Hepatocyte (in vitro differentiated cells): ENCODE measurements at regions not wholly inside any gene's neighbourhood (a gene's known extent, or its start where the extent isn't known, plus 50 kb on each side); places are given as distances from the start of the nearest gene placed in this dataset.

Experiments
- DNase-seq: peaks from one replicate; pipeline ENCODE4 v3.0.0-alpha.2; 2016; ENCODE audit warnings: low spot score
- H2AFZ ChIP-seq: fragments of 200-600 bp; sonication (generic); 2 replicates; pipeline ENCODE4 v1.6.0; 2016; ENCODE audit warnings: antibody characterized with exemption, mild to moderate bottlenecking
- H3K27ac ChIP-seq: fragments of 200-600 bp; sonication (generic); 2 replicates; pipeline ENCODE4 v1.5.1; 2016; ENCODE audit warnings: mild to moderate bottlenecking
- H3K27me3 ChIP-seq: fragments of 200-600 bp; sonication (generic); 2 replicates; pipeline ENCODE4 v1.6.1; 2016
- H3K36me3 ChIP-seq: fragments of 200-600 bp; sonication (generic); replicated peaks from 2 replicates; pipeline ENCODE4 v1.5.1; 2016; ENCODE audit warnings: low read depth; ENCODE audit not compliant: insufficient read depth
- H3K4me1 ChIP-seq: fragments of 200-600 bp; sonication (generic); 2 replicates; pipeline ENCODE4 v1.5.1; 2016; ENCODE audit warnings: mild to moderate bottlenecking, moderate library complexity; ENCODE audit not compliant: insufficient read depth
- H3K4me2 ChIP-seq: fragments of 200-600 bp; sonication (generic); 2 replicates; pipeline ENCODE4 v1.6.0; 2016
- H3K4me3 ChIP-seq: fragments of 200-600 bp; sonication (generic); 2 replicates; pipeline ENCODE4 v1.5.1; 2016; ENCODE audit warnings: mild to moderate bottlenecking
- H3K79me2 ChIP-seq: fragments of 200-600 bp; sonication (generic); 2 replicates; pipeline ENCODE4 v1.6.0; 2017; ENCODE audit warnings: mild to moderate bottlenecking
- H3K9me2 ChIP-seq: fragments of 200-600 bp; sonication (generic); replicated peaks from 2 replicates; pipeline ENCODE4 v1.6.0; 2017; ENCODE audit warnings: mild to moderate bottlenecking; ENCODE audit not compliant: insufficient read depth
- H3K9me3 ChIP-seq: fragments of 200-600 bp; sonication (generic); 2 replicates; pipeline ENCODE4 v1.5.1; 2016; ENCODE audit warnings: low read depth, mild to moderate bottlenecking
- H4K20me1 ChIP-seq: fragments of 200-600 bp; sonication (generic); 2 replicates; pipeline ENCODE4 v1.6.0; 2016; ENCODE audit warnings: mild to moderate bottlenecking; ENCODE audit not compliant: insufficient read depth, poor library complexity, severe bottlenecking
- EZH2 ChIP-seq: fragments of 200-600 bp; sonication (generic); IDR thresholded peaks from 2 replicates; pipeline ENCODE4 v1.6.1; 2016; ENCODE audit warnings: antibody characterized with exemption, mild to moderate bottlenecking, borderline replicate concordance
- EZH2phosphoT487 ChIP-seq: fragments of 200-600 bp; sonication (generic); IDR thresholded peaks from one replicate; pipeline ENCODE4 v1.6.1; 2018; ENCODE audit warnings: antibody characterized with exemption, mild to moderate bottlenecking, low read depth, moderate library complexity; ENCODE audit not compliant: unreplicated experiment, severe bottlenecking
- WGBS: methylation state at CpG from one replicate; pipeline ENCODE4 v1.1.6; 2016; ENCODE audit warnings: low lambda C conversion rate; ENCODE audit errors: missing lambda C conversion rate; 5-methylcytosine and 5-hydroxymethylcytosine counted together
- TF ChIP-seq, protein P1 (sequence below): fragments of 200-600 bp; sonication (generic); IDR thresholded peaks from 2 replicates; pipeline ENCODE4 v1.5.1; 2016; ENCODE audit warnings: antibody characterized with exemption, mild to moderate bottlenecking; ENCODE audit not compliant: poor library complexity

DNA sequence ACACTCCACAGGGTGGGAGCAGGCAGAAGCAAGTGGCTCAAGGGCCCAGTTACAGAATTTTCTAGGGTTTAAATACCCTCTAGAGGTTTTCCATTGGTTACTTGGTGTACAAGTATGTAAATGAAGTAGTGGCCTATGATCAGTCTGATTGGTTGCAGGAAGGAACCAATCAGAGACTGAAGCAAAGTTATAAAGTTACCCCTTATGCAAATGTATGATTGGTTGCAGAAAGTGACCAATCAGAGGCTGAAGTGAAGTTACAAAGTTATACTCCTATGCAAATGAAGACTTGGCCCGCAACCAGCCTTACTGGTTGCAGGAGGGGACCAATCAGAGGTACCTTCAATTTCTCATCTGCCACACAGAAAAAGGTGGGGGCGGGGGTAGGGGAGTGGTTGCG is 154.6 kb downstream of the INO80D start:
- TF ChIP-seq EZH2 (no peak), EZH2phosphoT487 (no peak)
- TF ChIP-seq, protein P1, sequence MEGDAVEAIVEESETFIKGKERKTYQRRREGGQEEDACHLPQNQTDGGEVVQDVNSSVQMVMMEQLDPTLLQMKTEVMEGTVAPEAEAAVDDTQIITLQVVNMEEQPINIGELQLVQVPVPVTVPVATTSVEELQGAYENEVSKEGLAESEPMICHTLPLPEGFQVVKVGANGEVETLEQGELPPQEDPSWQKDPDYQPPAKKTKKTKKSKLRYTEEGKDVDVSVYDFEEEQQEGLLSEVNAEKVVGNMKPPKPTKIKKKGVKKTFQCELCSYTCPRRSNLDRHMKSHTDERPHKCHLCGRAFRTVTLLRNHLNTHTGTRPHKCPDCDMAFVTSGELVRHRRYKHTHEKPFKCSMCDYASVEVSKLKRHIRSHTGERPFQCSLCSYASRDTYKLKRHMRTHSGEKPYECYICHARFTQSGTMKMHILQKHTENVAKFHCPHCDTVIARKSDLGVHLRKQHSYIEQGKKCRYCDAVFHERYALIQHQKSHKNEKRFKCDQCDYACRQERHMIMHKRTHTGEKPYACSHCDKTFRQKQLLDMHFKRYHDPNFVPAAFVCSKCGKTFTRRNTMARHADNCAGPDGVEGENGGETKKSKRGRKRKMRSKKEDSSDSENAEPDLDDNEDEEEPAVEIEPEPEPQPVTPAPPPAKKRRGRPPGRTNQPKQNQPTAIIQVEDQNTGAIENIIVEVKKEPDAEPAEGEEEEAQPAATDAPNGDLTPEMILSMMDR: no peak

DNA sequence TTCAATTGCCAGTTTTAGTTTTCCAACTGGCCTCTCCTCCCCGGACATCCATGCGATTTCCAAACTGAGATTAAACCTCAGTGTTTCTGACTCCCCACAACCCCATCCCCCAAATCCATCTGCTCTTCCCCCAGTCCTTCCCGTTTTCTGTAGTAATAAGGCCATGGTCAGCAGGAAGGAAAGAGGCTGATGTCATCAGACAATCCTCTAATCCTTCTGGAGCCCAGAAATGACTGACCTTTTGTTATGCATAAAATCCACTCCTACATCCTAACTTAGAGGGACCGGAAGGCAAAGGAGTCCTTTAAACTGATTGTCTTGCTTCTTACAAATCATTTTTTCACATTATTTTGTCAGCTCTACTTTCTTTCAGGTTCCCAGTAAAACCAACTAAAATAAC is 155.8 kb downstream of the INO80D start:
- peak overlapping the region; percentile 83 for H3K27ac ChIP-seq

More for the DNA sequence above, 154.6 kb downstream of the INO80D start:
- Histone ChIP-seq H4K20me1 (no peaks in the 10 kb centered on the region), H3K79me2 (no peaks in the 10 kb centered on the region), H3K9me3 (no peaks in the 10 kb centered on the region), H3K27ac (no peak overlapping the region), H3K9me2 (no peaks in the 10 kb centered on the region), H3K4me1 (peaks cover 26% of the 10 kb centered on the region), H3K4me2 (no peak overlapping the region), H3K36me3 (no peaks in the 10 kb centered on the region), H2AFZ (no peak overlapping the region), H3K4me3 (no peak overlapping the region), H3K27me3 (peaks cover 7% of the 10 kb centered on the region)
- WGBS: 100% methylated on average over 3 of the region's 3 CpGs
- DNase-seq: no peak

GRCh38 chr2:205929246-205929942 is 156.6 kb downstream of the INO80D start:
- Histone ChIP-seq H3K9me2 (no peaks in the 10 kb centered on the region), H2AFZ (peak overlapping the region; percentile 38), H3K4me3 (no peak overlapping the region), H3K9me3 (no peaks in the 10 kb centered on the region), H3K27ac (peak overlapping the region; percentile 83), H3K4me1 (peaks cover 29% of the 10 kb centered on the region), H3K4me2 (peak overlapping the region; percentile 45), H3K27me3 (peaks cover 8% of the 10 kb centered on the region), H3K36me3 (no peaks in the 10 kb centered on the region), H4K20me1 (no peaks in the 10 kb centered on the region), H3K79me2 (no peaks in the 10 kb centered on the region)
- TF ChIP-seq EZH2phosphoT487 (no peak), EZH2 (no peak)
- TF ChIP-seq, protein P1: no peak
- DNase-seq: peak; percentile 78
- WGBS: 68% methylated on average over 9 of the region's 9 CpGs

More for the DNA sequence above, 155.8 kb downstream of the INO80D start:
- no peaks in the 10 kb centered on the region for H3K36me3 ChIP-seq
- 53% methylated on average over 4 of the region's 4 CpGs for WGBS
- H3K79me2 ChIP-seq: no peaks in the 10 kb centered on the region
- no peaks in the 10 kb centered on the region for H4K20me1 ChIP-seq
- TF ChIP-seq EZH2phosphoT487: no peak
- no peak for TF ChIP-seq EZH2
- TF ChIP-seq, protein P1: no peak
- H3K27me3 ChIP-seq: peaks cover 8% of the 10 kb centered on the region
- peaks cover 29% of the 10 kb centered on the region for H3K4me1 ChIP-seq
- H2AFZ ChIP-seq: peak overlapping the region; percentile 38
- no peak for DNase-seq
- H3K9me2 ChIP-seq: no peaks in the 10 kb centered on the region
- H3K9me3 ChIP-seq: no peaks in the 10 kb centered on the region
- H3K4me3 ChIP-seq: no peak overlapping the region
- peak overlapping the region; percentile 45 for H3K4me2 ChIP-seq
